NCI-H1048 (cell line): ENCODE measurements at regions not wholly inside any gene's neighbourhood (a gene's known extent, or its start where the extent isn't known, plus 50 kb on each side); places are given as distances from the start of the nearest gene placed in this dataset.

Experiments
- DNase-seq: peaks from one replicate; lab custom pipeline; 2025; lab: John Stamatoyannopoulos, UW

- DNase-seq = no peak
Observed at GRCh38 chr1:56311766-56312165, 267.6 kb downstream of the PLPP3 start.

GRCh38 chr1:56310945-56311344, 268.4 kb downstream of the PLPP3 start:
- DNase-seq = no peak

DNA sequence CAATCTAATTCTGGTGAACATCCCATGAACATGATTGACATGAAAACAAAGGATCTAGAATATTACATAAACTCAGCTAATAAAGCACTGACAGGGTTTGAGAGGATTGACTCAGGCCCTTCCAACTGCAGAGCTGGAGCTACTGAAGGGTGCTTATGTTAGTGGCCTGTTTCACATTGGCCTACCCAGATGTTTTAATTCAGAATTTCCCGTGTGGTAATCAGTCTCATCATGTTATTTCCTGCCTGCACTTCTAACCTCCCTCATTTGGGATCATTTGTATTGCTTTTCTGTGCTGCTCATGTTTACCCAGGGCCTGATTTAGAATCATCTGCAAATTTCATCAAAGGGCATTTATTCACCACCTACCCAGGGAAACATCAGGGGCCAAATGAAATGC, 270.3 kb downstream of the PLPP3 start:
- no peak for DNase-seq

DNA sequence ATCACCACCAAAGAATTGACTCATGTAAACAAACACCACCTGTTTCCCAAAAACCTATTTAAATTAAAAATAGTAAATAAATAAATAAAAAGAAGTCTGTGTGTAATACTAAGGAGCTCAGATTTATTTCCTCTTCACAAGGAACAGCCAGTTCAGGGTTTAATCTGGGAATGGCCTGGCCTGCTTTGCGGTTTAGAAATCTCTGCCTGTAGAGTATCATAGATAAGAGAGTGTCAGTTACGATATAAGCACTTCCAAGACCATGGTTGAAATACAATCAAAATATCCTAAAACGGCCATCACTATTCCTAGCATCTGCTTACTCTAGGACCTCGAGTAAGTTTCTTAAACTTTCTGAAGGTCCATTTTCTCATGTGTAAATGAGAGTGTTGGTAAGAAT, 274.4 kb downstream of the PLPP3 start:
- no peak for DNase-seq

DNA sequence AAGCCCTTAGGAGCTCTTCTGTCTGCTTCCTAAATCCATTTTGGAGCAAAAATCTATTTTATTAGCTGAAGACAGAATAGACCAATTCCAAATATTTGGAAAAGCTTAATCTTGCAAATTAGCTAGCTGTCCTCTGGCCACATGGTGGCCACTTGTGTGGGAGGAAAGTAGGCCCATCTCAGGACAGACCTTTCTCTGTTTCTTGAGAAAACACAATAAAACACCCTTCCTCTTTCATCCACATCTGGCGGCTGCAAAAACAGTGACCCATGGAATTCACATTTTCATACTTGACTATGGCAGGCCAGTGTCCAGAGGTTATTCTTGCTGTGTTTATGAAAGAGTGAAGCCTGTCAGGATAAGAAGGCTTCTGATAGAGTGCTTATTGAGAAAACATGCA, 275.6 kb downstream of the PLPP3 start:
- DNase-seq = no peak

DNA sequence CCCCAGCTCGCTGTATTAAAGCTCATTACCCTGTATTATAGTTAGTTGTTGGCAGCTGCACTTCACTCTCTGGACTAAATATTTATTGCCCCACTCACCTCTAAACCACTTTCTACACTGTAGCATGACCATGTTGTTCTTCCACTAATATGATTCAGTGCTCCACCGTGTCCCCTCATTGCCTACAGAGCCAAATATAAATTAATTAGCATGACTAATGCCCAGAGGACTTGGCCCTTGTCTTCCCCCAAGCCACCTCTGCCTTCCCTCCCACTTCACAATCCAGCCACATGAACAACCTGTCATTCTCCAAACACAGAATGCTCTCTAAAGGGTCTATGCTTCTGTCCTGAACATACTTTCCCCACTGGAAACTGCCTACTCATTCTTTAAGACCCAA, 276.5 kb downstream of the PLPP3 start:
- no peak for DNase-seq

GRCh38 chr1:56301791-56302190, 277.6 kb downstream of the PLPP3 start:
- no peak for DNase-seq

- no peak for DNase-seq
Observed at GRCh38 chr1:56300836-56301235, 278.5 kb downstream of the PLPP3 start.

GRCh38 chr1:56298866-56299265, 280.5 kb downstream of the PLPP3 start:
- no peak for DNase-seq

DNA sequence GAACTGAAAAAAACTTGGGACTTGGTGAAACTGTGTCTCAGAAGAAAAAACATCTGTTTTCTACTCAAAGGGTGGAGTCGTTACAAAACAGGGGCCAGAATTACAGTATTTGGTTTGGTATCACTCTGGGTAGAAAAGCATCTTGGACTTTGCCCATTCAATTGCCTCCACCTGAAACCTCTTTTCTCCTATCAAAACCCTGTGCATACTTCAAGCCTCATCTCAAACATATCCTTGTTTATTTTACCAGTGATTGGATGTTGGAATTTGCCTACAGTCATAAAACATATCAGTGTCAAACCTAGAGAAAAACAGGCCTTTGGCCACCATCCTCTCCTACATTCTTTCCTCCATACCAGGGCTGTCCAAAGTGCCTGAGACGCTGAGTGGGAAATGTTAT, 281.5 kb downstream of the PLPP3 start:
- no peak for DNase-seq

DNA sequence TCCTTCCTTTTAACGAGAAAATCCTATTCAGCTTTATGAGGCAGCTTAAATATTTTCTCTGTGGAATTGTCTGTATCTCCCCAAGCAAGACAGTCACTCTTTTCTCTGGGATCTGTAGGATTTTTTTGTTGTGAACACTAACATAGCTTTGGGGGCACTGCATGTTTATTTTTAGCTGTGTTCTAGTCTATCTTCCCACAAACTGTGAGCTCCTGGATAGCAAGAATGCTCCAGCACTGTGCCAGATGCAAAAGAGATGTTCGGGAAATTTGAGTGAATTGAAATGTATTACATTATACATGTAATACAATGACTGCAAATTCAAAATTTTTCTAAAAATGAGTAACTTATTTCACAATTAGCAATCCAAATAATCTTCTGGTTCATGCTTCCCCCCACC, 282.2 kb downstream of the PLPP3 start:
- DNase-seq = no peak

DNA sequence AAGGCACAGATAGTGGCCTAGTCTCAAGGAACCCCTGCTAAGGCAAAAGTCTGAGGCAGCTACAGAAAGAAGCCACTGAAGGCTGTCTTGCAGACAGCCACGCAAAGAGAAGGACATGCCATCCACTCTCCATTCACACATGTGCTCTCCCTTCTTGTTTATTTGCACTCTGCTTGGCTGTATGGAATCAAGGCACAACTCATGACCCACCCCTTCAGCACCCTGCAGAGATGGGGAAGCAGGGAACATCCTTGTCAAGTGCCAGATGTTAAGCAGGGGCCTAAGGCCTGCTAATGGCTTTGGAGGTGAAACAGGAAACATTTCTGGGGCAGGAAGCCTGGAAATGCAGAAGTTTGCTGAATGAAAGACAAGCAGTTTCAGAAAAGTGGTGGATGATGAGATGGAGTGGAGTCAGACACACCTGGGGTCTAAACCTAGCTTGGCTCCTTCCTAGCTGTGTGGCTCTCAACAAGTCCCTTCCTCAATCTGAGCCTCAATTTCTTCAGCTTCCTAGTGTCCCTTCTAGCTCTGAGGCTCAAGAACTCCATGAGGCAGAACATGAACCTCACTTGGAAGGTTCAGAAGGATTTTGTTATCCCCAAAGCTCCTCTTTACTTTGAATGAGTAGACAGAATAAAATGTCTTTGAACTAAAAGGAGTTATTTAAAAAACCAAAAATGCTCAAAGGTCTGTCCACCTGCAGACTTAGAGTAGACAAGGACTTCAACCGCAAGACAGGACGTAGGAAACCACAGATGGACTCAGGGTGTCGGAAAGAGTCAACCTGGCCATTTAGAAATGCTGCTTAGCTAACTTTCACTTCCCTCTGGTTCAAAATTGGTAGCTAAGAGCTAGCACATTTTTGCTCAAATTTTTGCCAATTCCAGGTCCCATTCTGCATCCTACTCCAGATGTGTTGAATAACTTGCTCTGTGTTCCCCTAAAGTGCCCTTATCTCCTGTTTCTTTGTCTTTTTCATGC, 283.1 kb downstream of the PLPP3 start:
- no peak for DNase-seq

- no peak for DNase-seq
Observed at GRCh38 chr1:56291374-56291919, 287.9 kb downstream of the PLPP3 start.

DNA sequence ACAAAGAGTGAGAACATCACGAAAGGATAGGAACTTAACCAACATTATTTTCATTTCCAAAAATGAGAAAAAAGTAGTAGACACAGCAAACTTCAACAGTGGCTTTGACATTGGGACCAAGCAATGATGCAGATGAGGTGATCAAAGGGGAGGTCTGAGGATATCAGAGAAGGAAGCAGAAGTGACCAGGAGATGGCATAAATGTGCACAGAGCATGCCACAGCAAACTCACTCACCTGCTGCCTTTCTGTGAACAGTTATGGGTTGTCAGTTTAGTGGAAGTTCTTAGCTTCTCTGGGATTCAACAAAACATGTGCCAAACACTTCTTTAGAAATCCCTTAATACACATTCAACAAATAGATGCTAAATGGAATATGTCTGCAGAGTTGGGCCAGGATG, 290.1 kb downstream of the PLPP3 start:
- no peak for DNase-seq

DNA sequence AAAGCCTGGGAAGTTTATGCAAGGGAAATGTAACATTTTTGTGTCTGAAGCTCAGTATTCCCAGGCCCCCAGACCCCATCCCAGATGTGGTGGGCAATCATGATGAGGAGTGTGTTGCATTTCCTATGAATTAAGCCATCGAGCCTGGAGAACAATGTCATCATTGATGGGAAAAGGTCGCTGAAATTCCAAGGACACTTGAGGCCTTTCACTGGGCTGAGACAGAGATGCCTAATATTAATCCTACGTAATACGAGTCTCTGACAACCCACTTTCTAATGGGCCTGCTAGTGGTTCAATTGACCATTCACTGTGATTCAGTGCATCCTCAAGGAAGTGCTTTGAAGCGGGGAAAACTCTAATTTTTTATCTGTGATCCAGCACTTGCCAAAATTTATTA, 291.6 kb downstream of the PLPP3 start:
- DNase-seq = no peak

DNA sequence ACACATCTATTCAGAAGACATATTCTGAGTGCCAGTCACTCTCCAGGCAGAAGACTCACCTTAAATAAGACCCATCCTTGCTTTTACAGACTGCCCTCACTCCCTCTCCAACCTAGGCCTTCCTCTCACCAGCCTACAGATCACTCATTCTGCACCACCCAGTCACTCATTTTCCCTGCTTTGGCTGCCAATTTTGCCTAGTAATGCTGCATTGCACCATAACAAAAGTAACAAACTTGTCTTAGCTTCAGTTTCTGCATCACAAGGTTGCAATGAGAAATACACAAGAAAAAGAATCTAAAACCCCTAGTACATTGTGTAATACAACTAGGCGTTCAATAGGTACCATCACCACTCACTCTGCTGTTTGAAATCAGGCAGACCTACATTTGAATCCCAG, 292.4 kb downstream of the PLPP3 start:
- no peak for DNase-seq

- DNase-seq = no peak
Observed at GRCh38 chr1:56286506-56286905, 292.9 kb downstream of the PLPP3 start.

- DNase-seq = no peak
Observed at GRCh38 chr1:56285554-56286402, 293.6 kb downstream of the PLPP3 start.

GRCh38 chr1:56284928-56285327, 294.4 kb downstream of the PLPP3 start:
- no peak for DNase-seq

- DNase-seq = no peak
Observed at GRCh38 chr1:56278061-56278460, 301.3 kb downstream of the PLPP3 start.

GRCh38 chr1:56268519-56269140, 310.7 kb downstream of the PLPP3 start:
- no peak for DNase-seq

DNA sequence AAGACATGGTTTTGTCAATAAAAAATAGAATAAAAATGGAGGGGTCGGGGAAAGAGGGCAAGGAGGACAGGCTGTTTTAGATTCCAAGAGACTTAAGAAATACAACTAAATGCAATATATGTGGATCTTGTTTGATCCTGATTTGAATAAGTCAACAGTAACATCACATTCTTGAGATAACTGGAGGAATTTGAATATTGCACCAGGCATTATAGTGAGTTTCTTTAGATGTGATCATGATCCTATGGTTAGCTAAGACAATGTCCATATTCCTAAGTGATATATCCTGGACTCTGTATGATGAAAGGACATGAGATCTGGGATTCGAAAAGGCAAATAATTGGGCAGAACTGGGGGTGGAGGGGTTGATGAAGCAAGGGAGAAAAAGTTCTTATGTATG, 311.8 kb downstream of the PLPP3 start:
- peak; percentile 2 for DNase-seq
